NCI-H2081 (cell line): ENCODE measurements at regions not wholly inside any gene's neighbourhood (a gene's known extent, or its start where the extent isn't known, plus 50 kb on each side); places are given as distances from the start of the nearest gene placed in this dataset.

Source experiments
- DNase-seq, 2 experiments: peaks; one replicate each; lab custom pipeline; 2025; lab: John Stamatoyannopoulos, UW

GRCh38 chr20:6886065-6886729, 118.7 kb downstream of the BMP2 start:
- DNase-seq, result peak; percentile 46 to 70

- no peak for DNase-seq
These were observed 120.5 kb downstream of the BMP2 start for GRCh38 chr20:6887966-6888365.

- no peak for DNase-seq
These were observed 121.4 kb downstream of the BMP2 start for GRCh38 chr20:6888736-6889395.

DNA sequence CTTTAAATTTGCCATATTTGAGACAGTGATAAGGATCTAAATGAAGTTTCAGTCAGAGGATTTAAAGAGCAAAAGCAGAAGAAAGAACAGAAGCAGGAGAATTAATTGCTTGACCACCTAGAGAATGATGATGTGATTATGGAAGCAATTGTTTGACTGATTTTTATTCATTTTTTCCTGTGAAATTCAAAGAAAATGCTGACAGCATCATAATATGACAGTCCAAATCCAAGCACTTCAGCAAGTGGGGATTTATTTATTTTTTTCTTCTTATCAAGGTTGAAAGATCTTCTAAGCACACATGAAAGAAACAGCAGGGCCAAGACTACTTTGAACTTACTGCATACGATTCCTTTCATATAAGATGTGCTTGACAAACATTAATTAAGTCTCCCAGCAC, 125.2 kb downstream of the BMP2 start:
- no peak for DNase-seq

GRCh38 chr20:6898928-6899327, 131.4 kb downstream of the BMP2 start:
- DNase-seq, result no peak

GRCh38 chr20:6906871-6907270, 139.4 kb downstream of the BMP2 start:
- no peak for DNase-seq

GRCh38 chr20:6908673-6909072, 141.2 kb downstream of the BMP2 start:
- DNase-seq, result no peak

DNA sequence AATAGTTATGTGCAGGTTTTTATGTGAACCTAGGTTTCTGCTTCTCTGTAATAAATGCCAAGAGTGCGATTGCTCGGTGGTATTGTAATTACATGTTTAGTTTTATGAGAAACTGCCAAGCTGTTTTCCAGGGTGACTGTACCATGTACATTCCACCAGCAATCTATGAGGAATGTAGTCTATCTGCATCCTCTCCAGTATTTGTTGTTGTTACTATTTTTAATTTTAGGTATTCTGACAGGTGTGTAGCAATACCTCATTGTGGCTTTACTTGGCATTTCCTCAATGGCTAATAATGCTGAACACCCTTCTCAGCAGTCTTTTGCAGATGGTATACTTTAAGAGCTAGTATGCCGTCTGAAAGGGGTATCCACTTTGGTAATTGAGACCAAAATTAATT, 142.1 kb downstream of the BMP2 start:
- no peak for DNase-seq

DNA sequence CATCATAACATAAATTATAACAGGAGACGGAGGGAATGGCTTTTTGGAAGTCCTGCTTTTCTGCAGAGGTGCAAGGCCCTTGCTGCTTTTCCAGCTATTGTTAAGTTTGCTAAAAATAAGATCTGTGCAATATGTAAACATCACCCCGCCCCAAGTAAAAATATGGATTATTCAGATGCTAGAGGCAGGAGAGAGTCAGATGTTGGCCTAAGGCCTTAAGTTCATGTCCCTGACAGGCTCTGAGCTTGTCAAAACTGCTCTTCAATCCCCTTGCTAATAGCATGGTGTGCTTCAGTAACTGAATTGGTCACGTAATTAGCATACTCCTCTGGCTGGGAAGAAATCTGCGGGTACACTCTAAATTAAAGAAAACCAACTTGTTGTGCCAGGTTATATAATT, 147.5 kb downstream of the BMP2 start:
- DNase-seq, result no peak

GRCh38 chr20:6916938-6917337, 149.5 kb downstream of the BMP2 start:
- DNase-seq, result no peak

DNA sequence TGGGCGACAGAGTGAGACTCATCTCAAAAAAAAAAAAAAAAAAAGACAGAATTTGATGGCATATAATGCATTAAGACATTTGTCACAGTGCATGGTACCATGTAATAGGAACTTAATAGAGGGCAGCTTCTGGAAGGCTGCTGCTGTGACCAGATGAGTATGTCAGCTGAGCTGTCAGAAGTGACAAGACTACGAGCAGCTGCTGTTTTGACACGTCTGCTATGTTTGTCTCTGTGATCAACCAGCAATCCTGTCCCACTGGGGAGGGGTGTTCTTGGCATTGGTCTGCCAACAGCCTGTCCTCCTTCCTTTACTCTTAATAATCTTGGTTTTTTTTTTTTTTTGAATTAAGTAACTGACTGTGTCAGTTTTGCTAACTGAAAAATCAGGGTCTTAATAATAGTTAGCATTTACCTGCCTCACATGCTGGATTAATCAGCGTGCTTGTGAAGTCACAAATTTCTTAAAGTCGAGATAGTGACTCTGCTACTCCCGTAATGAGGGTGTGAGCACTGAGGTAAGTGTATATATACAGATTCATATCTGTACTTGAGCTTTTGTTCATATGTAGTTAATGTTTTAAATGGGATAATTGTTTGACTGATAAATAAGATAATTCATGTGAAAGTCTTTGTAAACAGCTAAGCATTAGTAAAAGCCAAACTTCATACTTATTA, 152.4 kb downstream of the BMP2 start:
- DNase-seq, result no peak

DNA sequence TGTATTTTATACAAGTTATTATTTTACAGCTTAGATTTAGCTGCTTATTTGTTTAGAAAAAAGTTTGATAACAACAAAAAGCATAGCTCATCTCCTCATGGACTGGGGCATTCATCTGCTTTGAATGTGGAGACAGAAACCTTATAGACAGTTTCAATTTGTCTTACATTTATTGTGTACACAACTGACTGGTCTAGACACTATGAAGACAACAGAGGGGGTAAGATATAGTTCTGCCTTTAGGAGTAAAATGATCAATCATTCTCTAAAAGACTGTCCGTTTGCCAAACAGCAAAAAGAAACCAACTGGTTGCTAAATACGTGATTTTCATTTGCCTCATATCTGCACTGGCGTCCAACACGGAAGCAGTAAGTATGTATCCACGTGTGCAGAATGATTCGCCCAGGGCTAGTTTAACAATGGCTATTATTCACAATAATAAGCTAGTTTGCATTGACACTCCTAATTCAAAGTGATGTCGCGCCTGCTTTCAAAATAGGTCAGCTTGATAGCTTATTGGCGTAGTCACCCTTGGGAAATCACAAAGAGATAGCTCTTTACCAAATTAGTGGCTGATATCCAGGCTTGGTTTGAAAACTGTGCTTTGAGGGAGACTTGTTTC, 153.6 kb downstream of the BMP2 start:
- DNase-seq, result peak in 1 of 2 experiments; percentile 17

DNA sequence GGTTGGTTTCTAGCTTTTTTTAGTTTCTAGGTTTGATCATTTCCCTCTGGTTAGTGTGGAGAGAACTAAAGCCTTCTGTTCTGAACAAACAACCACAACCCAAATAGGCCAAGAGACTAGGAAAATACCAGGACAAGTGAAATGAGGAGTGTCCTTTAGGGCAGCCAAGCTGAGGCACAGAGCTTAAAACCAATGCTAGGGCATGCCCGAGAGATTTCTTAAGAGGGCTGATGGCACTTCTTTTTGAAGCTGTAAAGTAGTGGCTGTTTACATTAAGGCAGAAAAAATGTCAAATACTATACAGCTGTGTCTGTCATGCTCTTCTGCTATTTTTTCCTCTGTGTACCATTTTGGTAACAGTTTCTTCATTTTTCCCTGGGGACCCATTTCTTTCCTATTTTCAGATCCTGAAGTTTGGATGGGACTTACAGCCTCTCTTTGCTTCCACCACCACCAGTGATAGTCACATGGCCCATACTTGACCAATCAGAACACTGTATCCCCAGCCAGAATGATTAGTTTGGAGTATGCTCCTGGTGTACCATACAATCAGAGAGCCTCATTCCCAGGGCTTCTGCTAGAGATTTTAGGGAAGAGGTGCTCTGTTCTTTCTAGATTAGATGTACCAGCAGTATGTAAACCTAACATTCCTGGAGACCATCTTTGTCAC, 154.4 kb downstream of the BMP2 start:
- no peak for DNase-seq

- DNase-seq, result no peak
These were observed 157.2 kb downstream of the BMP2 start for GRCh38 chr20:6924681-6925080.

DNA sequence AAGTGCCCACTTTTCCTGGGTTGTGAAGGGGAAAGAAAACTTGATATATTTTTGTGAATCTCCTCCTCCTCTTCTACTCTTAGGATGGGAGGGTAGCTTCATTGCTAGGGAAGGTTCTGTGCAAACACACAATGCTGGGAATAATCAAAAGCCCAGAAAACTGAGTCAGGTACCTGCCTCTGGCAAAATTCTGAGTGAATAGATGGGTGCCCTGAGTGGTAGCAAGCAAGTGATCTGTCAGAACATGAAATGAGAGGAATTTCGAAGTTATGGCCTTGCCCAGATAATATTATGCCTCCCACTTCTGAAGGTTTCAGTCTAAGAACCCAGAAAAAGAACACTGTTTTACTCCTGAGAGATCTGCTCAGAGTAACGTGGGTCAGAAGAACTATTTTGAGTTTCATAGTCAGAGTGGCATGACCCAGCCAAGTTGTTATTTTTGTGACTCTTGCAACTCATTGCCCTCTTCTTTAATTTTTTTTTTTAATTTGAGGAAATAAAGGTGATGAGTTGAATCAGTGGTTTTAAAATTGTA, 158.3 kb downstream of the BMP2 start:
- DNase-seq, result no peak

GRCh38 chr20:6940048-6940447, 172.6 kb downstream of the BMP2 start:
- DNase-seq, result no peak

- no peak for DNase-seq
These were observed 173.4 kb downstream of the BMP2 start for GRCh38 chr20:6940876-6941275.

- DNase-seq, result no peak
These were observed 174.1 kb downstream of the BMP2 start for GRCh38 chr20:6941571-6941970.

GRCh38 chr20:6942266-6942665, 174.8 kb downstream of the BMP2 start:
- no peak for DNase-seq

DNA sequence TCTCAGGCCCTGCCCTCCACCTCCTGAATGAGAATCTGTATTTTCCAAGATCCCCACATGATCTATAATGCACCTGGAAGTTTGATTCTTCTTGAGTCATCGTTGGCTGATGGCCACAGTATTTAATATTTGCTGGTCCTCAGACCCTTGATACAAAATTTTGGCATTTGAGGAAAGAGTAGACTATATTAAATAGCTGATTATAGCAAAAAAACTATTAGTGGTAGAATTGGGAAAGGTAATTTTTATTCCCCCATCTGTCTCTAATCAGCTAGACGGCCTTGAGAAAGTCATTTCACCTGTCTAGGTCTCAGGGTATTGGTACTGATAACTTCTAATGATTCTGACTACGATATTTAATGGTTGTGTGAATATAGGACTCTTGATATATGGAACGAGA, 176.8 kb downstream of the BMP2 start:
- no peak for DNase-seq

- DNase-seq, result no peak
These were observed 186.1 kb downstream of the BMP2 start for GRCh38 chr20:6953611-6954010.

DNA sequence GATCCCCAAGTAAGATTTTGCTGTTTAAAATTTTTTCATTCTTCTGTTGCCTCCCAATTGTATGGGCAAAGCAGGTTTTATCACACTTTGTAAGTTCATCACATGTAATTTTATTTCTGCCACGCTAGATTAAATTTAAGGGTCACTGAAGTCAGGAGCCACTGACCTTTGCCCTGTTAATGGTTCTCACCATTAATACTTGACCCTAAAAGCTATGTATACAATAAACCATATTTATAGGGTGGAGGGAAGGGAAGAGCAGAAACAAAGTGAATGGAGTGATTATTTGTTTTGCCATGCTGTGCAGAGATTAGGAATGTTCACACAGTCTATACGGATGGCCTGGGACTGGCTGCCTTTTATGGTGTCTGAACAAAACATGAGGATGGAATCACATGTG, 186.7 kb downstream of the BMP2 start:
- DNase-seq, result no peak
